Thyroid gland (tissue), 4 donors: ENCODE measurements at regions not wholly inside any gene's neighbourhood (a gene's known extent, or its start where the extent isn't known, plus 50 kb on each side); places are given as distances from the start of the nearest gene placed in this dataset.

Source experiments
- POLR2A ChIP-seq, 2 donors: fragments of 450-650 bp; IDR thresholded peaks; one replicate each; pipeline ENCODE4 v1.6.1; 2017; ENCODE audit warnings: antibody characterized with exemption in 2 of 2, mild to moderate bottlenecking in 2 of 2, moderate library complexity in 1 of 2
- TF ChIP-seq, protein P1 (sequence below), 6 experiments: fragments of 200-600 bp in 3 of 6; fragments of 450-650 bp in 3 of 6; sonication (generic) in 3 of 6; IDR thresholded peaks; one replicate each; pipeline ENCODE4 v1.5.1; 2016 to 2019; ENCODE audit warnings: antibody characterized with exemption in 6 of 6, mild to moderate bottlenecking in 2 of 6, inconsistent platforms in 1 of 6, moderate library complexity in 1 of 6

DNA sequence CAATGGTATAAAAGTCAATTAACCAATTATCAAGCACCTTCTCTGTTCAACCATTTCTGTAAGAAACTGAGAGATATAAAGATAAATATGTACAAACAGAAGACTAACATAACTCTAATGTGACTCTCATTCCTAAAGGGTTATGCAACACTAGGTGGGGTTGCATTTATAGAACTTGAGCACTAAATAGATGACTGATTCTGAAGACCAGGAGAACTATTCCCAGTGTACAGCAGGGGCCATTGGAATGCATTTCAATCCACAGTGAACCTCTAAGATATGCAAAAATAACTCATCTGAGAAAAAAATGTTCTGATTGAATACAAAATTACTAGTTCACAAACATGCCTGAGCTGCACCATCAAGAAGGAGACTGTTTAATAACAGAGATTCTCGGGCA is 341.2 kb upstream of the STEAP1 start:
- TF ChIP-seq, protein P1, sequence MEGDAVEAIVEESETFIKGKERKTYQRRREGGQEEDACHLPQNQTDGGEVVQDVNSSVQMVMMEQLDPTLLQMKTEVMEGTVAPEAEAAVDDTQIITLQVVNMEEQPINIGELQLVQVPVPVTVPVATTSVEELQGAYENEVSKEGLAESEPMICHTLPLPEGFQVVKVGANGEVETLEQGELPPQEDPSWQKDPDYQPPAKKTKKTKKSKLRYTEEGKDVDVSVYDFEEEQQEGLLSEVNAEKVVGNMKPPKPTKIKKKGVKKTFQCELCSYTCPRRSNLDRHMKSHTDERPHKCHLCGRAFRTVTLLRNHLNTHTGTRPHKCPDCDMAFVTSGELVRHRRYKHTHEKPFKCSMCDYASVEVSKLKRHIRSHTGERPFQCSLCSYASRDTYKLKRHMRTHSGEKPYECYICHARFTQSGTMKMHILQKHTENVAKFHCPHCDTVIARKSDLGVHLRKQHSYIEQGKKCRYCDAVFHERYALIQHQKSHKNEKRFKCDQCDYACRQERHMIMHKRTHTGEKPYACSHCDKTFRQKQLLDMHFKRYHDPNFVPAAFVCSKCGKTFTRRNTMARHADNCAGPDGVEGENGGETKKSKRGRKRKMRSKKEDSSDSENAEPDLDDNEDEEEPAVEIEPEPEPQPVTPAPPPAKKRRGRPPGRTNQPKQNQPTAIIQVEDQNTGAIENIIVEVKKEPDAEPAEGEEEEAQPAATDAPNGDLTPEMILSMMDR (IDR thresholded peaks at IDR 0.05) = no peak
- no peak for TF ChIP-seq POLR2A (IDR thresholded peaks at IDR 0.05)
